K562 (cell line): ENCODE measurements at regions not wholly inside any gene's neighbourhood (a gene's known extent, or its start where the extent isn't known, plus 50 kb on each side); places are given as distances from the start of the nearest gene placed in this dataset. TPM values are rescaled to one million over a fixed set of nuclear protein-coding genes. Genes with fewer than 3 reads are reported as not detected.

Experiments
- ATAC-seq: fragments of 200-7000 bp; cut with Tn5 transposase; 3 replicates; pipeline ENCODE4 v1.9.1; 2020; ENCODE audit warnings: moderate library complexity
- BruUV-seq: library from RNA; stranded (reverse); fragments of 400-500 nt; replicated peaks from 2 replicates; lab custom pipeline; 2021; lab: Mats Ljungman, UMichigan
- CTCF ChIA-PET: fragments of 300-600 bp; formaldehyde crosslinking; extraction: SDS; loops from one replicate; lab custom pipeline; 2021; ENCODE audit warnings: low intra/inter-chr PET ratio; lab: Yijun Ruan, JAX
- POLR2A ChIA-PET: fragments of 300-600, 350-650 bp; sonication (Branson Sonifier 250); formaldehyde crosslinking; extraction: SDS; loops from one replicate; lab custom pipeline; 2021; ENCODE audit warnings: antibody characterized with exemption, inconsistent platforms; lab: Yijun Ruan, JAX
- DNase-seq, 4 experiments: peaks; one replicate each; pipeline versions ENCODE4 v3.0.0 to v3.0.0-alpha.2; 2011 to 2018; ENCODE audit warnings: low spot score in 3 of 4, mixed read lengths in 3 of 4; ENCODE audit errors: extremely low read depth in 1 of 4
- FAIRE-seq: peaks from 2 replicates; lab custom pipeline; 2011; peaks lifted over from hg19 to GRCh38; lab: Jason Lieb, UNC
- H2AFZ ChIP-seq: 2 replicates; pipeline ENCODE4 v1.6.0; 2011; ENCODE audit warnings: low read depth, low read length, control low read depth, inconsistent platforms
- H3K27ac ChIP-seq: fragments of 200-600 bp; 3 replicates; pipeline ENCODE4 v1.8.0; 2011; ENCODE audit warnings: low read depth, mild to moderate bottlenecking, control low read depth, inconsistent platforms, low read length, moderate library complexity, mixed read lengths; ENCODE audit errors: extremely low read depth
- H3K27me3 ChIP-seq, 2 experiments: fragments of 300-600 bp in 1 of 2; 2 replicates in 1 of 2; 3 replicates in 1 of 2; pipeline versions ENCODE4 v1.6.0 to v1.8.0; 2011; ENCODE audit warnings: inconsistent platforms in 2 of 2, low read length in 2 of 2, mild to moderate bottlenecking in 1 of 2, mixed read lengths in 1 of 2, moderate library complexity in 1 of 2; ENCODE audit not compliant: control insufficient read depth in 2 of 2, insufficient read depth in 2 of 2
- H3K36me3 ChIP-seq: fragments of 300-600 bp; 3 replicates; pipeline ENCODE4 v1.8.0; 2011; ENCODE audit warnings: mild to moderate bottlenecking, low read length, inconsistent platforms; ENCODE audit not compliant: control insufficient read depth, insufficient read depth
- H3K4me1 ChIP-seq, 2 experiments: fragments of 200-600 bp in 1 of 2; replicated peaks in 1 of 2; 2 replicates in 1 of 2; 3 replicates in 1 of 2; pipeline versions ENCODE4 v1.5.1 to v1.8.0; 2011; ENCODE audit warnings: inconsistent platforms in 2 of 2, low read length in 2 of 2, mild to moderate bottlenecking in 1 of 2, mixed read lengths in 1 of 2, moderate library complexity in 1 of 2; ENCODE audit not compliant: control insufficient read depth in 2 of 2, insufficient read depth in 2 of 2
- H3K4me2 ChIP-seq: 2 replicates; pipeline ENCODE4 v1.6.1; 2011; ENCODE audit warnings: low read length, control low read depth, inconsistent platforms, mixed read lengths; ENCODE audit not compliant: insufficient read depth
- H3K4me3 ChIP-seq: fragments of 200-600 bp; sonication (generic), shearing (Covaris generic); 2 replicates; pipeline ENCODE4 v1.5.1; 2016; ENCODE audit warnings: control low read depth, inconsistent platforms
- H3K79me2 ChIP-seq: fragments of 200-600 bp; 3 replicates; pipeline ENCODE4 v1.8.0; 2011; ENCODE audit warnings: low read length, inconsistent platforms; ENCODE audit not compliant: control insufficient read depth, insufficient read depth
- H3K9ac ChIP-seq, 2 experiments: 2 replicates each; pipeline versions ENCODE4 v1.6.0 to v1.6.1; 2011; ENCODE audit warnings: low read depth in 2 of 2, low read length in 2 of 2, control low read depth in 1 of 2, inconsistent platforms in 1 of 2, mild to moderate bottlenecking in 1 of 2, mixed read lengths in 1 of 2; ENCODE audit not compliant: insufficient read depth in 1 of 2
- H3K9me1 ChIP-seq: one replicate; pipeline ENCODE4 v1.6.0; 2011; ENCODE audit warnings: inconsistent platforms, mild to moderate bottlenecking, low read length, moderate library complexity; ENCODE audit not compliant: control insufficient read depth, insufficient read depth
- H3K9me3 ChIP-seq: replicated peaks from 2 replicates; pipeline ENCODE4 v1.5.1; 2011; ENCODE audit warnings: low read depth, low read length, inconsistent platforms; ENCODE audit not compliant: control insufficient read depth, insufficient read depth
- H4K20me1 ChIP-seq: replicated peaks from 2 replicates; pipeline ENCODE4 v1.6.1; 2011; ENCODE audit warnings: low read length, inconsistent platforms, mixed read lengths; ENCODE audit not compliant: control insufficient read depth, insufficient read depth
- ATF4 ChIP-seq: fragments of 450-650 bp; formaldehyde crosslinking; IDR thresholded peaks from 2 replicates; pipeline ENCODE4 v1.4.0; 2022; ENCODE audit warnings: mild to moderate bottlenecking, moderate library complexity
- COPS2 ChIP-seq: fragments of 450-650 bp; conservative IDR thresholded peaks from 2 replicates; pipeline ENCODE4 v1.6.1; 2016; ENCODE audit warnings: mild to moderate bottlenecking, moderate library complexity
- KAT7 ChIP-seq: sonication (generic); formaldehyde crosslinking; IDR thresholded peaks from 2 replicates; pipeline ENCODE4 v1.8.0; 2022; ENCODE audit warnings: missing genetic modification reagents, mild to moderate bottlenecking, borderline replicate concordance
- NCOA6 ChIP-seq: fragments of 450-650 bp; IDR thresholded peaks from 2 replicates; pipeline ENCODE4 v1.6.1; 2017; ENCODE audit warnings: mild to moderate bottlenecking
- PHB ChIP-seq: fragments of 250-450 bp; sonication (Bioruptor Pico); IDR thresholded peaks from 2 replicates; pipeline ENCODE4 v1.5.0; 2021
- RBM14 ChIP-seq: fragments of 200-400 bp; formaldehyde crosslinking; IDR thresholded peaks from 2 replicates; pipeline ENCODE4 v1.6.1; 2018; ENCODE audit warnings: low read depth, mild to moderate bottlenecking, low read length, moderate library complexity, borderline replicate concordance; ENCODE audit not compliant: insufficient read depth
- WGBS: fragments of 100-300 bp; shearing (Covaris generic); methylation state at CpG from one replicate; pipeline ENCODE4 v1.1.6; 2016; ENCODE audit warnings: low coverage, mixed read lengths; ENCODE audit not compliant: insufficient coverage; ENCODE audit errors: missing lambda C conversion rate; 5-methylcytosine and 5-hydroxymethylcytosine counted together
- in situ Hi-C: fragments of 300-500 bp; cut with MboI; formaldehyde crosslinking; loops from 4 replicates; pipeline ENCODE4 v1.15.0; 2018; ENCODE audit warnings: inconsistent platforms, mixed read lengths
- intact Hi-C: fragments of 100-400 bp; cut with micrococcal nuclease; formaldehyde crosslinking; loops from 2 replicates; pipeline ENCODE4 v1.14.2; 2022
- microRNA counts: library from miRNA; unstranded; fragments of <30 nt; microRNA quantifications from one replicate; lab custom pipeline; 2016
- microRNA-seq: library from miRNA; unstranded; fragments of <30 nt; microRNA quantifications from one replicate; pipeline ENCODE4, GENCODE V29; 2018; ENCODE audit warnings: borderline microRNAs expressed
- small RNA-seq: library from RNA; depleted of rRNA; stranded (forward); fragments of <200 nt; gene quantifications from one replicate; pipeline ENCODE3, GENCODE V24; 2014

GRCh38 chr13:57087006-57087405 lies 53.7 kb upstream of the PRR20A start:
- Histone ChIP-seq H3K36me3 (no peaks in the 10 kb centered on the region), H3K27ac (no peak overlapping the region), H3K79me2 (no peaks in the 10 kb centered on the region), H3K4me1 (no peaks in the 10 kb centered on the region), H3K4me2 (no peak overlapping the region), H3K9me3 (no peaks in the 10 kb centered on the region), H4K20me1 (no peaks in the 10 kb centered on the region), H3K4me3 (no peak overlapping the region), H3K9ac (no peak overlapping the region), H3K9me1 (no peaks in the 10 kb centered on the region), H2AFZ (no peak overlapping the region), H3K27me3 (no peaks in the 10 kb centered on the region)
- POLR2A ChIA-PET, result no interaction called here
- TF ChIP-seq PHB (no peak), KAT7 (CRISPR knock-in tag) (no peak), ATF4 (CRISPR knock-in tag) (no peak), RBM14 (no peak), COPS2 (no peak), NCOA6 (no peak)
- FAIRE-seq (no peak), DNase-seq (no peak), ATAC-seq (no peak)
- WGBS, result 0% methylated on average over 2 of the region's 2 CpGs
- in situ Hi-C loops (no loop called here), intact Hi-C loops (no loop called here)
- CTCF ChIA-PET, result no interaction called here
- BruUV-seq, result no TSS peak

MicroRNAs in the stretch of these regions (microRNA counts, 767-probe panel; counts per million panel counts)
- not detected for microRNA hsa-miR-1297 (lab: Ali Mortazavi, UCI)

Small RNAs in the stretch of these regions (microRNA-seq; reads per million reads assigned to microRNA genes)
- gene MIR1297, result not detected
- gene MIR5007, result not detected

Small RNAs in the stretch of these regions (small RNA-seq; reads per million reads assigned to genes)
- gene MIR5007, result not detected
- gene RF02271, result not detected
